ENCODE measurements at regions not wholly inside any gene's neighbourhood (a gene's known extent, or its start where the extent isn't known, plus 50 kb on each side); places are given as distances from the start of the nearest gene placed in this dataset.

DNA sequence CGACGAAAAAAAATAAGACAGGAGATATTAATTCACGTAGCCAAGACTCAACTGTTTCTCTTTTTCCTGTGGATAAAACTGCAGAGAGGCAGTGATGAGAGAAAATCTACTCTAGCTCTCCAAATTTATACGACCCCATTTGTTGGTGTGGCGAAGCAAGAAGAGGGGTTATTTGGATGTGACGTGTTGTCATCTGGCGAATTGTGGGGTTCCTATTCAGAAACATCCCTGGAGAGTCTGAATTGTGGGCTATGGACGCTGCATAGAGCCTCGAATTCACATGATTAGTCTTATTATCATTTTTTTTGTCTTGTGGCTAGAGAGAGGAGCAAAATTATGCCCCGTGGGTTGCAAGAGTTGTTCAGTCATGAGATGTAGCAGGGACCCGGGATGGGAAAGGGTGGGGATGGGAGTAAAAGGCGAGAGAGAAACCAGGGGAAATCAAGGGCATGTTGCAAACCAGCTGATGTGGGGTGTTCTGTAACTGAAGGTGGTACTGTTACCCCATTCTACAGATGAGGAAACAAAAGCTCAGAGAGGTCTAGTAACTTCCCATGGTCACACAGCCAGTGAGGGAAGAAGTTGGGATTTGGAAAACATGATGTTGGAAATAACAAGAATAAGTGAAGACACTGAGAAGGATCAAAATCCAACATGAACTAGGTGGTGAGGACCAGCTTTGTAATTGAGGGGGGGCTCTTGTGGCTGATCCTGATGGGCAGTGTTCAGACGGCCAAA, 69.2 kb upstream of the SFMBT2 start:
- H3K36me3 Mint-ChIP-seq = no peaks in the 10 kb centered on the region
- H3K4me3 Mint-ChIP-seq = peak overlapping the region in 7 of 8 donors; percentile 23 to 79 (median 46)
- H3K27me3 Mint-ChIP-seq = no peaks in the 10 kb centered on the region
- Histone ChIP-seq H3K27me3 (ENCODE audit: insufficient read depth, low read length) (no peaks in the 10 kb centered on the region), H3K27ac (ENCODE audit: low read depth, low read length) (no peak overlapping the region), H3K9me3 (ENCODE audit: control insufficient read depth in 1 of 2, low read length in 2 of 2) (no peaks in the 10 kb centered on the region), H3K4me3 (ENCODE audit: low read length in 2 of 2) (no peak overlapping the region), H3K4me1 (ENCODE audit: insufficient read depth, low read length) (peaks cover 68% of the 10 kb centered on the region), H3K36me3 (ENCODE audit: insufficient read depth, low read length) (no peaks in the 10 kb centered on the region)
- POLR2A ChIA-PET (ENCODE audit: partially characterized antibody) = interaction anchor here (0.6 to 1.0 kb wide), 2 partner anchors 8 to 16 kb away, joined by 3 read pairs; no protein-coding TSS in a partner anchor
- DNase-seq = no peak
- CTCF ChIA-PET (ENCODE audit: partially characterized antibody) = no interaction called here
- peaks cover 47 to 78% (median 63%) of the 10 kb centered on the region in 4 donors for H3K4me1 Mint-ChIP-seq
- intact Hi-C loops (cut with micrococcal nuclease) = no loop called here
- H3K27ac Mint-ChIP-seq = peak overlapping the region; percentile 75 to 91 (median 83)
- H3K9me3 Mint-ChIP-seq = no peaks in the 10 kb centered on the region

DNA sequence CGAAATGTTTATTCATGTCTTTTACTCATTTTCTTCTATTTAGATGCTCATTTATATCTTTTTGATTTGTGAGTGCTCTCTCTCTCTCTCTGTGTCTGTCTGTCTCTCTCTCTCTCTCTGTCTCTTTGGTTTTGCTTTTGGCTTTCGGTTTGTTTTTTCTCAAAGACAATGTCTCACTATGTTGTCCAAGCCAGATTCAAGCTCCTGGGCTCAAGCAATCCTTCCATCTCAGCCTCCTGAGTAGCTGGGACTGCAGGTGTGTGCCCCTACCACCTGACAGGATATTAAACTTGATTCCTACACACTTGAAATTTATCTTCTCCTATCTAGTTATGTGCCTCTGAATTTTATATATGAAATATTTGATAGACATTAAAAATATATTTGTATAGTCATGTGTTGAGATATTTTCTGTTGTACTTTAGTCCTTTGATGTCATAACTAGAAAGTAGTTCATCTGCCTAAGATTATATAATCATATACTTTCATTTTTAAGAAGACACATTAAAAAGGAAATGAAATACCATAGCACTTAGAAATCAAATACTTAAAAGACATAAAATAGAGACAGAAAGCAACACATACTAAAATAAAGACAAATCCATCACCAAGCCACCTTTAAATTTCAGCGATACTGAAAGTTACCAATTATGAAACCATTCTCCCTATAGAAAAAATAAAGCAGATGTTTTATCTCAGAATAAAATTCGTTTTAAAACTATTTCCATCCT, 68.1 kb upstream of the SFMBT2 start:
- Mint-ChIP-seq H3K36me3 (no peaks in the 10 kb centered on the region), H3K4me1 (peaks cover 40 to 66% (median 54%) of the 10 kb centered on the region in 4 donors), H3K27ac (peak overlapping the region; percentile 65 to 92 (median 91)), H3K27me3 (no peaks in the 10 kb centered on the region), H3K9me3 (no peaks in the 10 kb centered on the region), H3K4me3 (peak overlapping the region; percentile 56 to 89 (median 76))
- Histone ChIP-seq H3K27me3 (ENCODE audit: insufficient read depth, low read length) (no peaks in the 10 kb centered on the region), H3K36me3 (ENCODE audit: insufficient read depth, low read length) (no peaks in the 10 kb centered on the region), H3K9me3 (ENCODE audit: control insufficient read depth in 1 of 2, low read length in 2 of 2) (no peaks in the 10 kb centered on the region), H3K4me3 (ENCODE audit: low read length in 2 of 2) (no peak overlapping the region), H3K27ac (ENCODE audit: low read depth, low read length) (peak overlapping the region; percentile 34), H3K4me1 (ENCODE audit: insufficient read depth, low read length) (peaks cover 63% of the 10 kb centered on the region)
- POLR2A ChIA-PET (ENCODE audit: partially characterized antibody) = no interaction called here
- intact Hi-C loops (cut with micrococcal nuclease) = no loop called here
- CTCF ChIA-PET (ENCODE audit: partially characterized antibody) = no interaction called here
- DNase-seq = peak in 4 of 5 donors; percentile 6 to 32 (median 18)

DNA sequence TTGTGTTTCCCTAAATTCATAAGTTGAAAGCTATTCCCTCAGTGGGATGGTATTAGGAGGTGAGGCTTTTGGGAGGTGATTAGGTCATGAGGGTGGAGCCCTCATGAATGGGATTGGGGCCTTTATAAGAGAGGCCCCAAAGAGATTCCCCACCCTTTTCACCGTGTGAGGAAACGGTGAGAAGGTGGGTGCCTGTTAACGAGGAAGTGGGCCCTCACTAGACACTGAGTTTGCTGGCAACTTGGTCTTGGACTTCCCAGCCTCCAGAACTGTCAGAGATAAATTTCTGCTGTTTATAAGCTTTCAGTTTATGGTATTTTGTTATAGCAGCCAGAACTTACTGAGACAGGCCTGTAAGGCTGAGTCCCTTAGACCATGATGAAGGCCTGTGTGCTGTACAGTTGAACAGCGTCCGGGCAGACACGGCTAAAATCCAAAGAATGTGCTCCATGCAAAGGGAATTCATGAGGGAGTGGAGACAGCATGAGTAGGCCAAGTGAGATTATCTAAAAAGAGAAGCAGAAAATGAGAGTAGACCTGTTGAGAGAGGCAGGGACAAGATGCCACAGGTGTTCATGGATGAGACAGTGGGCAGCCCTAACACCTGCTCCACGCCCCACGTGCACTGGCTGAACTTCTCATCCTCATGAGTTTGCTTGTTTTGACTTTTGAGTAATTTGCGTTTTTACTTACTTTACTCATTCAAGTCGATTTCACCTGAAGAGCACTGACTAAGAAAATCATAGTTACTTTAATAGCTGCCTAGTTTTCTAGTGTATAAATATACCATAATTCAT, 66.9 kb upstream of the SFMBT2 start:
- peaks cover 51% of the 10 kb centered on the region for H3K4me1 ChIP-seq (ENCODE audit: insufficient read depth, low read length)

DNA sequence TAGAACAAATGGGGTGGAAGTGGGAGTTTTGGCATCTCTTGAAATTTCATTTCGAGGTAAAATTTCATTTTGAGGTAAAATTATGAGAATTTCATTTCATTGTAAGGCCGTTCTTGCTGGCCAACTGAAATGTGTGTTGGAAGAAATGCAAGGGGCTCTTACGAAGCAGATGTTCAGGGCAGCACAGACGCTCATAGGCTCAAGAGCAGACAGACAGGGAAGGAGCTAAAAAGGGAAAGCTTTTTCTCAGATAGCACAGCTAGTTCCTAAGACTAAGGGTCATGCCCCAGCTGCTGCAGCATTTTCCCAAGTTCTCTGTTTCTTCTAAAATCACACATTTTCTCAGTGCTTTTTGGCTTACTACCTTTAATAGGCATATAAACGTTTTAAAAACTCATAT, 65.1 kb upstream of the SFMBT2 start:
- CTCF ChIA-PET (ENCODE audit: partially characterized antibody) = interaction anchor here (0.6 to 0.9 kb wide), 2 partner anchors 48 to 151 kb away, joined by 3 read pairs; no protein-coding TSS in a partner anchor

More for the DNA sequence above, 66.9 kb upstream of the SFMBT2 start:
- Histone ChIP-seq H3K4me3 (ENCODE audit: low read length in 2 of 2) (no peak overlapping the region), H3K9me3 (ENCODE audit: control insufficient read depth in 1 of 2, low read length in 2 of 2) (no peaks in the 10 kb centered on the region), H3K27ac (ENCODE audit: low read depth, low read length) (no peak overlapping the region), H3K27me3 (ENCODE audit: insufficient read depth, low read length) (no peaks in the 10 kb centered on the region), H3K36me3 (ENCODE audit: insufficient read depth, low read length) (no peaks in the 10 kb centered on the region)
- intact Hi-C loops (cut with micrococcal nuclease) = no loop called here
- Mint-ChIP-seq H3K27ac (peak overlapping the region in 3 of 7 donors; percentile 25 to 69 (median 29)), H3K9me3 (no peaks in the 10 kb centered on the region), H3K36me3 (no peaks in the 10 kb centered on the region), H3K4me1 (peaks cover 33 to 58% (median 45%) of the 10 kb centered on the region in 4 donors), H3K27me3 (no peaks in the 10 kb centered on the region), H3K4me3 (peak overlapping the region in 2 of 8 donors; percentile 18 to 43)
- ChIA-PET POLR2A (ENCODE audit: partially characterized antibody) (no interaction called here), CTCF (ENCODE audit: partially characterized antibody) (no interaction called here)
- DNase-seq = no peak

DNA sequence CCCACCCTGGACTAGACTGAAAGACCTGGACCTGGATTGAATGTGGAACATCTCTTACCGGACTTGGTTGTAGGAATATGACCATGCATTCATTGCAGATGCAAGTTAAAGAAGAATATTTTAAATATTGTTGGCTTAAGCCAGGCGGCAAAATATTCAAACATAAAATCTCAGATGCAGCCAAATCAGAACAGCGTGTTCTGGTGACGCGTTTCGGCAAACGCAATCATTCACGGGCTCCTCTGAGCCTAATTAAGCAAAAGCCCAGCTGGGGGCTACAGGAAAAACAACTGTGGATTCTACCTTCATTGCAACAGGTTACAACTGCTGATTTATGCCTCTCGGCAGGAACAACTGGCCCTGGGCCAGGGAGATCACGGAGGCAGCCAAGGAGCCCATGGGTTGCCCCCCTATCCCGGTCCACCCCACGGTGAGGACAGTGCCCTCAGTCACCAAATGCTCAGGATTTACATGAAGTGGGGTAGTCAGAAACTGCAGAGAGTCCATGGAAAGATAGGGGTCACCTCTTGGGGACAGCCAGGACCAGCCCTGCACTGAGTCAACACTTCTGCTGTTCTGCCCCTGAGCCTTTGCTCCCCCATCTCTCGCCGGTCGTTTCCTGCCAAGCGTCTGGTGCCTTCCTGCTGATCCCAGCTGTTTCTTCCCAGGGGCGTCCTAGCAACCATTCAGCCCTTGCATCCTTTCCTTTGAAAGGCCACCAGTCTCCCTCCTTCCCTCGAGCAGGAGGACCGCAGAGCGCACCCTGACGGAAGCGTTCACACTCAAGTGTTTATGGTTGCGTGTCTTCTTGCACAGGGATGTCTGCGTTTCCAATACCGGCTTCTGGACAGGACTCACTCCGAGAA, 64.4 kb upstream of the SFMBT2 start:
- Histone ChIP-seq H3K9me3 (ENCODE audit: control insufficient read depth in 1 of 2, low read length in 2 of 2) (no peaks in the 10 kb centered on the region), H3K4me3 (ENCODE audit: low read length in 2 of 2) (no peak overlapping the region), H3K36me3 (ENCODE audit: insufficient read depth, low read length) (no peaks in the 10 kb centered on the region), H3K27me3 (ENCODE audit: insufficient read depth, low read length) (no peaks in the 10 kb centered on the region), H3K4me1 (ENCODE audit: insufficient read depth, low read length) (peaks cover 42% of the 10 kb centered on the region), H3K27ac (ENCODE audit: low read depth, low read length) (no peak overlapping the region)
- Mint-ChIP-seq H3K4me1 (peaks cover 31 to 51% (median 44%) of the 10 kb centered on the region in 4 donors), H3K36me3 (no peaks in the 10 kb centered on the region), H3K9me3 (no peaks in the 10 kb centered on the region), H3K27ac (no peak overlapping the region), H3K4me3 (no peak overlapping the region), H3K27me3 (no peaks in the 10 kb centered on the region)
- POLR2A ChIA-PET (ENCODE audit: partially characterized antibody) = interaction anchor here (1.5 kb wide), 1 partner anchor 9 kb away, joined by 4 read pairs; no protein-coding TSS in a partner anchor
- DNase-seq = no peak
- CTCF ChIA-PET (ENCODE audit: partially characterized antibody) = interaction anchor here (0.9 to 1.3 kb wide), 2 partner anchors 17 to 49 kb away, joined by 3 read pairs; no protein-coding TSS in a partner anchor
- intact Hi-C loops (cut with micrococcal nuclease) = no loop called here

More for the DNA sequence above, 65.1 kb upstream of the SFMBT2 start:
- no peak for DNase-seq
- Mint-ChIP-seq H3K4me1 (peaks cover 35 to 57% (median 47%) of the 10 kb centered on the region in 4 donors), H3K27ac (peak overlapping the region in 1 of 7 donors; percentile 59), H3K27me3 (no peaks in the 10 kb centered on the region), H3K36me3 (no peaks in the 10 kb centered on the region), H3K9me3 (no peaks in the 10 kb centered on the region), H3K4me3 (no peak overlapping the region)
- Histone ChIP-seq H3K4me1 (ENCODE audit: insufficient read depth, low read length) (peaks cover 48% of the 10 kb centered on the region), H3K36me3 (ENCODE audit: insufficient read depth, low read length) (no peaks in the 10 kb centered on the region), H3K27me3 (ENCODE audit: insufficient read depth, low read length) (no peaks in the 10 kb centered on the region), H3K27ac (ENCODE audit: low read depth, low read length) (no peak overlapping the region), H3K4me3 (ENCODE audit: low read length in 2 of 2) (no peak overlapping the region), H3K9me3 (ENCODE audit: control insufficient read depth in 1 of 2, low read length in 2 of 2) (no peaks in the 10 kb centered on the region)
- POLR2A ChIA-PET (ENCODE audit: partially characterized antibody) = interaction anchor here (1.5 kb wide), 1 partner anchor 8 kb away, joined by 4 read pairs; no protein-coding TSS in a partner anchor
- intact Hi-C loops (cut with micrococcal nuclease) = no loop called here

DNA sequence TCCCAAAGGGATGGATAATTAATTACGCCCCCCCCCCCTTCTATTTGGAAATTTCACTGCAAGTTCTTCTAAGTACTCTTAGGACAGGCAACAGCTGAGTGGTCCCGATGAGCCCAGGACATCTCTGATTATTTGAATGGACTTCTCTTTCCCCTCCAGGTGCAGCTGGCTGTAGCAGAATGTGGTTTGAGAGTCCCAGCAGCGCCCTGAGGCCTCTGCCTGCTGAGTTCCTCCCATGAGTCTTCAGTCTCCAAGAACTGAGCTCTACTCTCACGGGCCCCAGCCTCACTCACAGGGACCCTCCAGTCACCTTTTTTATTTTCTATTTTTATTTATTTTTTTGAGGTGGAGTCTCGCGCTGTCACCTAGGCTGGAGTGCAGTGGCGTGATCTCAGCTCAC, 63.6 kb upstream of the SFMBT2 start:
- H3K36me3 ChIP-seq (ENCODE audit: insufficient read depth, low read length) = no peaks in the 10 kb centered on the region
- Mint-ChIP-seq H3K36me3 (no peaks in the 10 kb centered on the region), H3K27me3 (no peaks in the 10 kb centered on the region), H3K27ac (no peak overlapping the region), H3K4me1 (peaks cover 27 to 50% (median 37%) of the 10 kb centered on the region in 4 donors), H3K9me3 (no peaks in the 10 kb centered on the region), H3K4me3 (no peak overlapping the region)
- peaks cover 33% of the 10 kb centered on the region for H3K4me1 ChIP-seq (ENCODE audit: insufficient read depth, low read length)
- H3K4me3 ChIP-seq (ENCODE audit: low read length in 2 of 2) = no peak overlapping the region
- intact Hi-C loops (cut with micrococcal nuclease) = no loop called here
- no peak overlapping the region for H3K27ac ChIP-seq (ENCODE audit: low read depth, low read length)
- POLR2A ChIA-PET (ENCODE audit: partially characterized antibody) = no interaction called here
- H3K27me3 ChIP-seq (ENCODE audit: insufficient read depth, low read length) = no peaks in the 10 kb centered on the region
- DNase-seq = no peak
- H3K9me3 ChIP-seq (ENCODE audit: control insufficient read depth in 1 of 2, low read length in 2 of 2) = no peaks in the 10 kb centered on the region
- CTCF ChIA-PET (ENCODE audit: partially characterized antibody) = interaction anchor here (1.3 kb wide), 1 partner anchor 18 kb away, joined by 3 read pairs; no protein-coding TSS in a partner anchor

All from CD4-positive, alpha-beta memory T cell (primary cell).